Neutrophil (primary cell): ENCODE measurements at regions not wholly inside any gene's neighbourhood (a gene's known extent, or its start where the extent isn't known, plus 50 kb on each side); places are given as distances from the start of the nearest gene placed in this dataset.

Source experiments
- H3K27ac ChIP-seq: fragments of 200-600 bp; sonication (generic); 2 replicates; pipeline ENCODE4 v1.5.1; 2016; ENCODE audit warnings: mild to moderate bottlenecking, moderate library complexity
- H3K27me3 ChIP-seq: fragments of 200-600 bp; sonication (generic); 2 replicates; pipeline ENCODE4 v1.6.0; 2016; ENCODE audit warnings: mild to moderate bottlenecking
- H3K36me3 ChIP-seq: fragments of 200-600 bp; sonication (generic); 2 replicates; pipeline ENCODE4 v1.5.1; 2017
- H3K4me1 ChIP-seq, 2 experiments: fragments of 200-600 bp in 1 of 2; sonication (generic) in 1 of 2; 1 replicate in 1 of 2; 2 replicates in 1 of 2; pipeline versions ENCODE4 v1.5.1 to v1.6.1; 2013 to 2016; ENCODE audit warnings: low read depth in 1 of 2, low read length in 1 of 2, mild to moderate bottlenecking in 1 of 2, moderate library complexity in 1 of 2; ENCODE audit not compliant: control insufficient read depth in 1 of 2, insufficient read depth in 1 of 2
- H3K4me3 ChIP-seq, 2 experiments: fragments of 200-600 bp in 1 of 2; sonication (generic) in 1 of 2; 1 replicate in 1 of 2; 2 replicates in 1 of 2; pipeline ENCODE4 v1.5.1; 2013 to 2016; ENCODE audit warnings: low read depth in 1 of 2, low read length in 1 of 2, mild to moderate bottlenecking in 1 of 2, moderate library complexity in 1 of 2
- H3K9me3 ChIP-seq: fragments of 200-600 bp; sonication (generic); 2 replicates; pipeline ENCODE4 v1.5.1; 2016
- CTCF ChIP-seq: fragments of 200-600 bp; sonication (generic); IDR thresholded peaks from 2 replicates; pipeline ENCODE4 v1.5.1; 2016; ENCODE audit warnings: antibody characterized with exemption

- no peaks in the 10 kb centered on the region for H3K4me1 ChIP-seq
- no peak for TF ChIP-seq CTCF
- H3K4me3 ChIP-seq = no peak overlapping the region
- no peaks in the 10 kb centered on the region for H3K27me3 ChIP-seq
- no peak overlapping the region for H3K27ac ChIP-seq
- no peaks in the 10 kb centered on the region for H3K9me3 ChIP-seq
- H3K36me3 ChIP-seq = no peaks in the 10 kb centered on the region
These were observed 52.3 kb upstream of the TBX18 start for GRCh38 chr6:84816741-84817140.

GRCh38 chr6:84815896-84816735, 51.7 kb upstream of the TBX18 start:
- Histone ChIP-seq H3K9me3 (no peaks in the 10 kb centered on the region), H3K4me3 (no peak overlapping the region), H3K36me3 (no peaks in the 10 kb centered on the region), H3K4me1 (no peaks in the 10 kb centered on the region), H3K27ac (no peak overlapping the region), H3K27me3 (no peaks in the 10 kb centered on the region)
- no peak for TF ChIP-seq CTCF
